NT2/D1 (cell line): ENCODE measurements at regions not wholly inside any gene's neighbourhood (a gene's known extent, or its start where the extent isn't known, plus 50 kb on each side); places are given as distances from the start of the nearest gene placed in this dataset.

ENCODE experiments used
- YY1 ChIP-seq: IDR thresholded peaks from 2 replicates; pipeline ENCODE4 v1.6.1; 2011; ENCODE audit not compliant: insufficient read length, insufficient read depth
- ZNF274 ChIP-seq: IDR thresholded peaks from 2 replicates; pipeline ENCODE4 v1.6.1; 2011; ENCODE audit warnings: mild to moderate bottlenecking, low read depth, low read length

DNA sequence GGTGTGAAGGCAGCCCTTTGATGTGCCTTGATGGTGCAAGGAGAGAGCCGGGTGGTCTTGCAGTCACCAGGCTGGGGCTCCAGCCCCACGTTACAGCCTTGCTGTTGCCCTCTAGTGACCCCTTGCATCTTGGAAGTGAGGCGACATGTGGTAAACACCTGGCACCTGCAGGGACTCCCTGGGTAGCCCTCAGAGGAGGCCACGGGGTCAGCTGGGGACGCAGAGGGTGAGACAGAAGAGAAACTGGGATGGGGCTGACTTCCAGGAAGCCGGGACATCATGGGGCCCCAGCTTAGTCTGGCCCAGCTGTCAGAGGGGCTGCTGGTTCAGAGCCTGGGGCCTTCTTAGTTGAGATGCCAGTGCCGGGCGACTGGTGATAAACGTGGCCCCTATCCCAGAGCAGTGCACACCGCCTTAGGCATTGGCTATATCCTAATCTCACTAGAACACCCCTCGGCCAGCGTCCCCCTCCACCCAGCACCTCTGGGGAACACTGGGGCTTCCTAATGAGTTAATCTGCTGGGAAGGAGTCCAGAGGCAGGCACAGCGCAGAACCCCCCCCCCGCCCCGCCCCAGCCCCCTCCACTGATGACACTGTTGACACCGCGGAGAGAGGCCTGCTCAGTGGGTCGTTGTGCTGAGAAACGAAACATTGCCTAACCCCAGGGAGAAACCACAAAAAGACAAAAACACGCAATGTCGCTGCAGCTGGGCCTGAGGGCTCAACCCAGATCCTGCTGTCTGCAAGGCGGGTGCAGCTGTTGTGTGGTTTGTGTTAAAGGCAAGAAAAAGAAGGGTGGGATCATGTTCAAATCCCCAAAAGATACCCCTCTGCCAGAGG, 60.5 kb upstream of the KLF13 start:
- TF ChIP-seq ZNF274 (no peak), YY1 (no peak)
